ENCODE measurements at regions not wholly inside any gene's neighbourhood (a gene's known extent, or its start where the extent isn't known, plus 50 kb on each side); places are given as distances from the start of the nearest gene placed in this dataset.

DNA sequence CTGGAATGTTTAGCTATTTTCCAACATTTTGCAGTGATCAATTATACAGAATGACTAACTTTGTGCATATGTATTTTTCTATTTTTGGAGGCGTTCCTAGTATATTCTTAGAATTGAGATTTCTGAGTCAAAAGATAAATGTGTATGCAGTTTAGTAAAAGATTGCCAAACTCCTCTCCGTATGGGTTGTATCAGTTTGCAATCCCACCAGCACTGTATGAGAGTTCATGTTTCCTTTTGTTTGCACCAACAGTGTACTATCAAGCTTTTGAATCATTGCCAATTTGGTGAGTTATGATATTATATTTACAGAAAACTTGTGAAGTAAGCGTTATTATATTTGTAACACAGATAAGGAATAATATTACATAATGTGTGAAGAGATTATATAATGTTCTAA lies 658.7 kb downstream of the JRKL start:
- no peak overlapping the region for H2AFZ ChIP-seq (ENCODE audit: low read length)
- DNase-seq, result no peak
- peaks cover 11 to 13% of the 10 kb centered on the region in 2 experiments for H3K9me3 Mint-ChIP-seq

More for the DNA sequence above, 658.7 kb downstream of the JRKL start:
- no peak overlapping the region for H4K8ac ChIP-seq (replicated peaks; ENCODE audit: insufficient read length, low read depth, low read length)
- H3K23me2 ChIP-seq (ENCODE audit: insufficient read length, low read depth, low read length, poor library complexity, severe bottlenecking), result no peaks in the 10 kb centered on the region
- Mint-ChIP-seq H3K4me1 (no peaks in the 10 kb centered on the region), H3K4me3 (no peak overlapping the region), H3K27me3 (ENCODE audit: low read depth) (no peaks in the 10 kb centered on the region; the same call in 1 of the 2 replicates), H3K27ac (no peak overlapping the region), H3K36me3 (ENCODE audit: insufficient read depth in 1 of 3, low read depth in 3 of 3) (peaks cover 7 to 12% (median 7%) of the 10 kb centered on the region in 3 experiments; a peak in 6 of 7 replicates)
- no peaks in the 10 kb centered on the region for H3K9me3 ChIP-seq (ENCODE audit: control insufficient read depth, low read depth, low read length)
- H3K18ac ChIP-seq (ENCODE audit: insufficient read length, low read depth, low read length), result no peak overlapping the region
- no peak overlapping the region for H2BK120ac ChIP-seq (ENCODE audit: low read depth, low read length, poor library complexity, severe bottlenecking)
- no peaks in the 10 kb centered on the region for H4K20me1 ChIP-seq (ENCODE audit: control insufficient read depth, insufficient read depth, insufficient read length)
- no peak overlapping the region for H3K4ac ChIP-seq (ENCODE audit: low read depth, low read length)
- H2BK12ac ChIP-seq (ENCODE audit: insufficient read length, low read depth, low read length), result no peak overlapping the region
- no peaks in the 10 kb centered on the region for H3K4me1 ChIP-seq (ENCODE audit: insufficient read depth, low read length)
- H3K56ac ChIP-seq (ENCODE audit: insufficient read length, low read depth, low read length), result no peak overlapping the region
- H4K91ac ChIP-seq (ENCODE audit: insufficient read length, low read depth, low read length), result no peak overlapping the region
- no peaks in the 10 kb centered on the region for H3K27me3 ChIP-seq (ENCODE audit: insufficient read depth, low read length)
- H3K23ac ChIP-seq (ENCODE audit: insufficient read length, low read depth, low read length), result no peak overlapping the region
- H3K9ac ChIP-seq (ENCODE audit: extremely low read depth, insufficient read length, low read length), result no peak overlapping the region
- H2BK15ac ChIP-seq (ENCODE audit: low read depth, low read length), result no peak overlapping the region
- no peak overlapping the region for H2BK20ac ChIP-seq (ENCODE audit: low read depth, low read length, poor library complexity, severe bottlenecking)
- H3K79me1 ChIP-seq (ENCODE audit: insufficient read depth, low read depth, low read length, poor library complexity, severe bottlenecking), result no peaks in the 10 kb centered on the region
- H4K5ac ChIP-seq (ENCODE audit: insufficient read length, low read depth, low read length), result no peak overlapping the region
- H3K79me2 ChIP-seq (ENCODE audit: insufficient read depth, low read length), result no peaks in the 10 kb centered on the region
- no peak overlapping the region for H3K4me2 ChIP-seq (ENCODE audit: insufficient read depth, insufficient read length, low read length)
- TF ChIP-seq, protein P1, sequence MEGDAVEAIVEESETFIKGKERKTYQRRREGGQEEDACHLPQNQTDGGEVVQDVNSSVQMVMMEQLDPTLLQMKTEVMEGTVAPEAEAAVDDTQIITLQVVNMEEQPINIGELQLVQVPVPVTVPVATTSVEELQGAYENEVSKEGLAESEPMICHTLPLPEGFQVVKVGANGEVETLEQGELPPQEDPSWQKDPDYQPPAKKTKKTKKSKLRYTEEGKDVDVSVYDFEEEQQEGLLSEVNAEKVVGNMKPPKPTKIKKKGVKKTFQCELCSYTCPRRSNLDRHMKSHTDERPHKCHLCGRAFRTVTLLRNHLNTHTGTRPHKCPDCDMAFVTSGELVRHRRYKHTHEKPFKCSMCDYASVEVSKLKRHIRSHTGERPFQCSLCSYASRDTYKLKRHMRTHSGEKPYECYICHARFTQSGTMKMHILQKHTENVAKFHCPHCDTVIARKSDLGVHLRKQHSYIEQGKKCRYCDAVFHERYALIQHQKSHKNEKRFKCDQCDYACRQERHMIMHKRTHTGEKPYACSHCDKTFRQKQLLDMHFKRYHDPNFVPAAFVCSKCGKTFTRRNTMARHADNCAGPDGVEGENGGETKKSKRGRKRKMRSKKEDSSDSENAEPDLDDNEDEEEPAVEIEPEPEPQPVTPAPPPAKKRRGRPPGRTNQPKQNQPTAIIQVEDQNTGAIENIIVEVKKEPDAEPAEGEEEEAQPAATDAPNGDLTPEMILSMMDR (conservative IDR thresholded peaks at IDR 0.05), result no peak
- no peak overlapping the region for H2AK5ac ChIP-seq (ENCODE audit: insufficient read length, low read length)
- no peak overlapping the region for H3K14ac ChIP-seq (ENCODE audit: insufficient read depth, low read length)
- H3K27ac ChIP-seq (ENCODE audit: insufficient read length, low read depth, low read length), result no peak overlapping the region
- no CpG with 5 or more reads among the region's 3 CpGs for WGBS (ENCODE audit: extremely low coverage, insufficient read length, low lambda C conversion rate)
- no peak overlapping the region for H3T11ph ChIP-seq (ENCODE audit: low read length)
- no peak overlapping the region for H2BK5ac ChIP-seq (ENCODE audit: insufficient read length, low read length)
